Putamen (tissue), 1 donor: ENCODE measurements at regions not wholly inside any gene's neighbourhood (a gene's known extent, or its start where the extent isn't known, plus 50 kb on each side); places are given as distances from the start of the nearest gene placed in this dataset.

ENCODE experiments used
- DNase-seq: peaks from one replicate; pipeline ENCODE4 v3.0.0-alpha.2; 2016; ENCODE audit warnings: low spot score

- no peak for DNase-seq
Observed at GRCh38 chr3:31461426-31461825, 71.3 kb upstream of the STT3B start.

- no peak for DNase-seq
Observed at GRCh38 chr3:31462050-31462569, 70.6 kb upstream of the STT3B start.

- DNase-seq: no peak
Observed at GRCh38 chr3:31465999-31466398, 66.7 kb upstream of the STT3B start.

DNA sequence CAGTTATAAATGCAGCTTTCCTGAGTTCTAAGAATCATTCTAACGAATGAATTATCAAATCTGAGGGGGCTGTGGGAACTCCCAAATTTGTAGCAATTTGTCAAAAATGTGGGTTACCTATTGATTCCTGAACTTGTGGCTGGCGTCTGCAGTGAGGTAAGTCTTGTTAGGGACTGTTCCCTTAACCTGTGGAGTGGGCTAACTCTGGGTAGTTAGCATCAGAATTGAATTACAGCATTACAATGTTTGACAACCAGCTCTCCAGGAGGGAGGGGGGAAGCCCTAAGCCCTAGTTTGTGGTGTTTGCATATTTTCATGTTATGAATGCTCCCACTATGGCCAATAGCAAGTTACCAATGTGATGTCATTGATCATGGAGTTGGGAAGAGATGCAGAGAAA lies 65.9 kb upstream of the STT3B start:
- no peak for DNase-seq

GRCh38 chr3:31468433-31468832 lies 64.3 kb upstream of the STT3B start:
- no peak for DNase-seq

DNA sequence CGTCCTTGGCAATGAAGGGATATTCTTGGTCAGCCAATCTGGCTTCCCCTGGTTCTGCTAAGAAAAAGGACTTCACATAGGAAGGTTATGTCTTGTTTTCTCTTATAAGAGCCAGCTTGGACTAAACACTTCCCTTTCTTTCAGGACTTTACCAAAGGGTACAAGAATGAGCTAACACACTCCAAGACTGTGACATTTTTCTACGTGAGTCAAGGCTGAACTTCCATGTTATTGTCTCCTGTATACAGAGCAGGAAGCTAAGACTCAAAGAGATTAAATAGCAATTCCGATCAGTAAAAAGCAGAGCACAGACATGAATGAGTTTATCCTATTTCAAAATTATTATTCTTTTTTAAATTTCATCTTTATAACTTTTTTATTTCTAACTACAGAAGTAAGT lies 63.3 kb upstream of the STT3B start:
- DNase-seq: no peak

DNA sequence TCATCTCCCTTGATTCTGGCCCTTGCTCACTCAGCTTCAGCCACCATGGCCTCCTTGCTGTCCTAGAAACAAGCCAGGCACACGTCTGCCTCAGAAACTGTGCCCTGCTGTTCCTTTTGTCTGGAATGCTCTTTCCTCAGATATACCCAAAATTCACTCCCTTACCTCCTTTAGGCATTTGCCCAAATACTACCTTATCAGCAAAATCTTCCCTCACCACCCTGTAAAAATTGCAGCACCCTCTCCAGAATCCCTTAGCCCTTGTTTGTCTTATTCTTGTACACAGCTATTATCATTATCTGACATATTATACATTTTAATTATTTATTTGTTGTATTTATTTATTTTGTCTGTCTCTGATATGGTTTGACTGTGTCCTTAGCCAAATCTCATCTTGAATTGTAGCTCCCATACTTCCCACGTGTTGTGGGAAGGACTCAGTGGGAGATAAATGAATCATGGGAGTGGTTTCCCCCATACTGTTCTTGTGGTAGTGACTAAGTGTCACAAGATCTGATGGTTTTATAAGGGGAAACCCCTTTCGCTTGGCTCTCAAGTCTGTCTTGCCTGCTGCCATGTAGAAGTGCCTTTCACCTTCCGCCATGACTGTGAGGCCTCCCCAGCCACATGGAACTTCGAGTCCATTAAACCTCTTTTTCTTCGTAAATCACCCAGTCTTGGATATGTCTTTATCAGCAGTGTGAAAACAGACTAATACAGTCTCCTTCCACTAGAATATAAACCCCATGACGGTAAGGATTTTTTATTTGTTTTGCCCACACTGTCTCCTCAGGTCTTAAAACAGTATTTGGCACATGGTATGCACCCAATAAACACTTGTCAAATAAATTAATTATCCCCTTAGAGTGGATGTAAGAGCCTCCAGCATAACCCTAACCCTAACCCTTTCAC lies 60.0 kb upstream of the STT3B start:
- DNase-seq: no peak

DNA sequence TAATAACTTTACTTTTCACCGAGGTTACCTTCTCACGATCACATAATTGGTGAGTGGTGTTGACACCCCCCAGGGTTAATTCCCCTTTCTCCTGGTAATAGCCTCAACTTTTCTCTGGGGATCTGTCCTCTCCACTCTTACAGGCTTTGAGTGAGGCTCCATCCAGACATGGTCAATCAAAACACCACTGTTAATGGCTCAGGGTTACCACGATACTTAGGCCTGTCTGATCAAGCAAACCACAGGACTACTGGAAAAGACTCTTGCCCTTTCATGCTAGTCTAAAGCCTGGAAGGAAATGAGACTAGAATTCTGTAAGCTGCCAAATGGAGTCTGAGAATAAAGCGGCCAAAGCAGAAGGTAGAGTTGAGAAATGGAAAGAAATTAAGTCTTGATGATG lies 56.5 kb upstream of the STT3B start:
- no peak for DNase-seq

DNA sequence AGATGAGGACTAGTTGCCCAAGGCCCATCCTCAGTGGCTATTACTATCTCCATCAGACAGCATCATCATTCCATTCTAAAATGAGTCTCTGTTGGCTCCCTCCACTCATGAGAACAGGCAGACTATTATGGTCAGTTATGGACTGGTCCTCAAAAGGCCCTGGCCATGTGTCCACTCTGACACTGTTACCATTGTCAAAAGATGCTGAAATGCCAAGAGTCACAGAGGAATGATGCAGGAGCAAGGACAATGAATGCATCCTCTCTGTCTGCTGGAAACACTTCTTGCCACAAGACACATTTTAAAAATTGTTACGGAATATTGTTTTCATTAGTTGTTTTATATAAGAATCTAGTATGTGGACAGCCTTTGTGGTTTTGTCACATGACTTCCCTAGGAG lies 53.3 kb upstream of the STT3B start:
- no peak for DNase-seq

DNA sequence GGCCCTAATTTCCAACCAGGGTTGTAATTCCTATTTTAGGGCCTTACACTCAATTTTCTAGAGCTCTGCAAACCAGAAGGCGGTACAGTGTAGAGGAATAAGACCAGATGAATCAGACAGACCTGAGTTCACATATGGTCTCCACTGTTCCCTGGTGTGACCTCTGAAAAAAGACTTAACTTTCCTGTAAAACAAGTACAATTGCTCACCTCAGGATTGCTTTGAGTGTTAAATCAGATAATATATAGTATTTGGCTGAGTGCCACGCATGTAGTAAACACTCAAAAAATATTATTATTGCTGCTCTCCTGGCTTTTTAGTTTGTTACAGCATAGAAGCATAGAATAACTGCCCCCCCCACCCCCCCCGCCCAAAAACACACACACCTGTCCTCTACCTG lies 51.0 kb upstream of the STT3B start:
- DNase-seq: no peak

DNA sequence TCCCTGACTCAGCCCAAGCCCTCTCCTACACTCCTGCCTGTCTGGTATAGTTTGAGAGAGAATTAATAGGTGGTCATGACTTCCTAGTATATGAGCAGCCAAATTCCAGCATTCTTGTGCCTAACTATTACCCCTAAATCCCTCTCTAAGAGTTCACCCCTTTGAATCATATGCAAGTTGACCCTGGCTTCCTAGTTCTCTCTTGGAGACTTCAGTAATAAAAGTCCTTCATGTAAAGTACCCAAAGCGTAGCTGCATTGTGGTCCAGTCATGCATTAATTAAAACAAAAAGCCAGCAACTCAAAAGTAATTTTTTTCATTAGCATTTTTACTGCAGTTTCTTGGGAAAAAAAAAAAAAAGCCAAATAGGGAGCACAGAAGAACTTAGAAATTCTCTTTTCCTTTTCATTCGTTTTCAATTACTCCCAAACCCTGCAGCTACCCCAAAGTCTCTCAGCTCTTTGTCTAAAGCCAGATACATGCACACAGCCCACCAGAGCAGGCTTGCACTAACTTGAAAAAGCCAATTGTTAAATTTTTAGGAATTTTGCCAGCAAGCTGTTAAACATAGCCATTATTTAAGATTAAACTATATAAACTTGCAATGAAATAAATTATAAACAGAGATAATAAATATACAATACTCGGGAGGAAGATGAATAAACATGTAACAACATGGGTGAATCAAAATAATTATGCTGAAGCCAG lies 50.1 kb upstream of the STT3B start:
- DNase-seq: no peak
